ENCODE measurements at regions not wholly inside any gene's neighbourhood (a gene's known extent, or its start where the extent isn't known, plus 50 kb on each side); places are given as distances from the start of the nearest gene placed in this dataset.
"Not testable (repeated sequence)": the region's sequence is repeated elsewhere in the genome, so short reads cannot be mapped to it uniquely, and the experiment has no call there.

- no peak for DNase-seq (ENCODE audit: low read depth)
Measured at GRCh38 chr10:2340831-2341647, 603.7 kb upstream of the ADARB2 start.

- DNase-seq (ENCODE audit: low read depth), result no peak
Measured at GRCh38 chr10:2335626-2336025, 598.3 kb upstream of the ADARB2 start.

- no peak for DNase-seq (ENCODE audit: low read depth)
Measured at GRCh38 chr10:2334575-2334974, 597.2 kb upstream of the ADARB2 start.

GRCh38 chr10:2329082-2329481 lies 591.8 kb upstream of the ADARB2 start:
- DNase-seq (ENCODE audit: low read depth), result no peak

GRCh38 chr10:2326411-2326810 lies 589.1 kb upstream of the ADARB2 start:
- DNase-seq (ENCODE audit: low read depth), result no peak

DNA sequence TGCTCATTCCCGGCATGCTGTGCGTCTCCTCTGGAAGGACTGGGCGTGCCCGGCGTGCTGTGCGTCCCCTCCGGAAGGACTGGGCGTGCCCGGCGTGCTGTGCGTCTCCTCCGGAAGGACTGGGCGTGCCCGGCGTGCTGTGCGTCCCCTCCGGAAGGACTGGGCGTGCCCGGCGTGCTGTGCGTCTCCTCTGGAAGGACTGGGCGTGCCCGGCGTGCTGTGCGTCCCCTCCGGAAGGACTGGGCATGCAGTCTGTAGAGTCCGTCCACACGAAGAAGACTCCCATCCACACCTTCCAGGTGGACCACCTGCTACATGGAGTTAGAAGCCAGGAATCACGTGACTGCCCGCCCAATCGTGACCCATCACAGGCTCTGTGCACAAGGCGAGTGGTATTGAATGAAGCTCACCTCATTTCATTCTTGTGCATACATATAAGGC lies 577.7 kb upstream of the ADARB2 start:
- not testable (repeated sequence) for DNase-seq (ENCODE audit: low read depth)

DNA sequence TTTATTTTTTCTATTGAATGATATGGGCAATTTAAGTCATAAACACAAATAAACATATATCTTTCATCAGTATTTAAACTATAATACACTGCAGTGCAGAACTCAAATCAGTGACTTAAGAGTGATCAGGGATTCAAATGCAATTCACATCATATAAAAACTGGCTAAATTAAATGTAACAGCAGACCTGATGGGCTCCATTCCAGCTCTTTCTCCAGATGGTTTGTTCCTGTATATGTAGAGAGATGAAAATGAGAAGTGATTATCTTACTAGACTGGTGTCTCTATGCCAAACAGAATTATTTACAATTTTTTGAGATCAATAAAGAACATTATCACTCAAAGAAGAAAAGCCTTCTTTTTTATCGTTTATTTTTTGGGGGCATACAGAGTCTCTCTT lies 568.8 kb upstream of the ADARB2 start:
- no peak for DNase-seq (ENCODE audit: low read depth)

GRCh38 chr10:2303169-2303568 lies 565.8 kb upstream of the ADARB2 start:
- no peak for DNase-seq (ENCODE audit: low read depth)

DNA sequence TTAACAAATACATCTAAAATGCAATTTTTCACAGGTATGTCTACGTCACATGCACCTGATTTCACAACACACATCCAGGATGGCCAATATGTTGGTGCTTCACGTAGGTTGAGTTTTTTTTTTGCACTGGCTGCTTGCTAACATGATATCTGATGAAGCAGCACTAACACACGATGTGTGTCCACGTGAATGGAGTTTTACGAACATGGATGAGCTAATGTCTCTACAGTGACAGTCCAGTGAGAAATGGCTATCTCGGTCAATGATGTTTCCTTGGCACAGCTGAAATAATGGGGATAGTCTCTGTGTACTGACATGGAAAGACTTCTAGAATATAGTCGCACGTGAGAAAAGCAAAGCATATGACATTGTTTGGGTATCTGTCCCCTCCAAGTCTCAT lies 563.9 kb upstream of the ADARB2 start:
- no peak for DNase-seq (ENCODE audit: low read depth)

- no peak for DNase-seq (ENCODE audit: low read depth)
Measured at GRCh38 chr10:2300231-2300630, 562.9 kb upstream of the ADARB2 start.

- no peak for DNase-seq (ENCODE audit: low read depth)
Measured at GRCh38 chr10:2296179-2296891, 559.0 kb upstream of the ADARB2 start.

DNA sequence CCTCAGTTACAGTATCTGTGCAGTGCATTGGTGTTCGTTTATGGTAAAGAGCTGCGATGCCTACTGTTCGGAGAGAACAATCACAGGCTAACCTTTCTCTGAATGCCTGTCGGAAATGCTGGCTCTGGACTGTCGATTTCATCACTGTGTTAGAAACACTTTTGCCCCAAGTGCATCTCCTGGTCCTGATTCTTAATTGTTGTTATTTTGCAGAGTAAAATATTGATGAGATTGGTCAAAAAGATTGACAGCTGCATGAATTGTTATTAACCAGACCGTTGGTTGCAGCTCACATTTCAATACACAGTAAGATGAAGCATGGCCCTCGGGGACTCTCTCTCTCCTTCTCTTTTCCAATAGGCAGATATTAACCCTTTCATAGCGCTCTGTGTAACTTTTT lies 557.4 kb upstream of the ADARB2 start:
- DNase-seq (ENCODE audit: low read depth), result no peak

GRCh38 chr10:2284071-2284470 lies 546.7 kb upstream of the ADARB2 start:
- DNase-seq (ENCODE audit: low read depth), result no peak

DNA sequence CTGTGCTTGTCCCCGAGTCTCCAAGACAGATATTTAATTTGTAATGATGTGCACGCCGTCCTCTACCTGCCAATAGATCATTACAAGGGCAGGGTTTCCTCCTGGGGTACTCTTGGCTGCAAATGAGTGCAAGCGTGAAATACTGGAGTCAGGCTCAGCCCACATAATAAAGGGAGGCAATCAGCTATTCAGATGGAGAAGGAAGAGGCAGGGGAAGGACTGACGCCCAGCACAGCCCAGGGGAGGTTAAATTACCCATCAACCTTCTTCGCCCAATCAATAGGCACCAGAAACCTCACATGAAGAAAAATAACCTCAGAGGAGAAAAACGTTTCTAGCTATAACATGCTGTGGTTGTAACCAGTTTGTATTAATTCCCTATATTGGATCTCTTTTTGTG lies 544.9 kb upstream of the ADARB2 start:
- DNase-seq (ENCODE audit: low read depth), result no peak

DNA sequence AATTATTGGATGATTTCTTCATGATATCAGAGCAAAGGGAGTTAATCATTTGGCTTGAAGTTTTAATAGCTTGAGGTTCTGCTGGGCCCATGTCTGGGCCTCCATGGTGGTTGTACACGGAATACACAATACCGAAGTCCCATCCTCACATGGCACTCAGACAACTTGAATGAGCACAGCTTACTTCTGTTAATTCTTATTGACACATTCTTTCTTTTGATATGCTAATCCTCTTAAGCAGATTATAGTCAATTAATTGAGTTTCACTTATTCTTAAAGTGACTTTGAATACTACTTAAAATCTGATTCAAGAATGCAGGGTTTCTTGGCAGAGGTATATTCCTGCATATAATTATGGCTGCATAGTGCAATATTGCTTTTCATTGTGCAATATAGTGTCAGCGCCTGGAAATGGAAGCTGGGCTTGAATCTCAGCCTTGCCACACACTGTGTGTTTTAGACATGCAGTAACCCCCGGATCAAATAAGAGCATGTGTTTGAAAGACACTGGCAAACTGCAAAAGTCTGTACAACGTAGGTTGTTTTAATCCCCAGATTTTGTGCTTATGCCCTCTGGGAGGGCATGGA lies 543.5 kb upstream of the ADARB2 start:
- no peak for DNase-seq (ENCODE audit: low read depth)

- DNase-seq (ENCODE audit: low read depth), result no peak
Measured at GRCh38 chr10:2279711-2280110, 542.4 kb upstream of the ADARB2 start.

- no peak for DNase-seq (ENCODE audit: low read depth)
Measured at GRCh38 chr10:2278363-2278762, 541.0 kb upstream of the ADARB2 start.

DNA sequence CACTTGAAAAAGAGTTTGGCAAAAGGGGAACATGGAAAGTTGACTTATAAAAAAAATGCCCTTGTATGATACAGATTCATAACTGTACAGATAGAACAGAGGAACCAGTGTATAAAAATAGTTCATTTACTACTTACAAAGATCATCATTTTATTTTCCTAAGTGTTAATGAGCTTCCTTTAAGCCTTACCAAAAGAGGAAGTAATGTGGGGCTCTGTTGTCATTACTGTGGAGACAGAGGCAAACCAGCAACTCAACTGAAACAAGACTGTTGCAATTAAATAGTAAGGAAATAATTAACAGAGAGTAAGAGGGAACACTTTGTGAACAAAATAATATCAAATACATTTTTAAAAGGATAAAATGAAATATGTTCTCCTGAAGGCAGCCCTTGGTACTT lies 526.2 kb upstream of the ADARB2 start:
- DNase-seq (ENCODE audit: low read depth), result no peak

GRCh38 chr10:2262878-2263277 lies 525.6 kb upstream of the ADARB2 start:
- DNase-seq (ENCODE audit: low read depth), result no peak

DNA sequence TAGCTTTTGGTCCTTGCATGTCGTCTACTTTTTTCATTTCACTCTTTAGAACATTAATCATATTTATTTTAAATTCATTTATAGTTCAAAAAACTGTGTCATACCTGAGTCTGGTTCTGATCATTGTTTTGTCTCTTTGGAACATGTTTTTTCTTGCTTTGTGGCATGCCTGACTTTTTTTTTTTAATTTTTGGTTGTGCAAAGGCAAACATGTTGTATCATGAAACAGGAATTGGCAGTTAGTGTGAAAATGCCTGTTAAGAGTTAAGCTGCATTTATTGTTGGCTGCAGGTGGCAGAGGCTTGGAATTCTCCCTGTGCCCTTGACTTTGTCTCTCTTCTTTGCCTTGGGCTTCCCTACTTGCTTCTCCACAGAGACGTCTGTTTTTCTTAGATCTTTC lies 525.0 kb upstream of the ADARB2 start:
- DNase-seq (ENCODE audit: low read depth), result no peak

GRCh38 chr10:2256241-2256640 lies 518.9 kb upstream of the ADARB2 start:
- no peak for DNase-seq (ENCODE audit: low read depth)

GRCh38 chr10:2252096-2252495 lies 514.8 kb upstream of the ADARB2 start:
- no peak for DNase-seq (ENCODE audit: low read depth)

DNA sequence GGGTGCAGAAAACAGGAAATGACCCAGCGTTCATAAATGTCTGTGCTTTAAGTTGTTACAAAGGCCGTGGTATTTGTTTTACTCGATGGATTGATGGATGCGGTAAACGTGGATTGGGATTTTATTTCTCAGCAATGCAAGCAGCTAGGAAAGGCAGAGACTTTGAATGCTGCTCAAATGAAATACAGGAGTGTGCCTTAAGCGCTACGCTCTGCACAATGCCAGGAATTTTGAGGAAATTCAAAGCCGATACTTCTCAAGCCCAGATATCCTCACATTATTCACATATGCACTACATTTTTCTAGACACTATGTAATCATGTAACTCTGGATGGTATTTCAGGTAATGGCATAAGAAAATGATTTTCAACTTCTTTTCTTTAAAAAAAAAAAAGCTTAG lies 514.3 kb upstream of the ADARB2 start:
- DNase-seq (ENCODE audit: low read depth), result no peak

Measured in stromal cell of bone marrow (primary cell).